Transverse colon (tissue), 3 donors: ENCODE measurements at regions not wholly inside any gene's neighbourhood (a gene's known extent, or its start where the extent isn't known, plus 50 kb on each side); places are given as distances from the start of the nearest gene placed in this dataset.

Experiments
- CTCF ChIP-seq, 5 experiments: fragments of 200-600 bp in 3 of 5; fragments of 450-650 bp in 2 of 5; sonication (generic) in 3 of 5; IDR thresholded peaks; 1 replicate in 2 of 5; 2 replicates in 3 of 5; pipeline ENCODE4 v1.5.1; 2016 to 2017; ENCODE audit warnings: antibody characterized with exemption in 5 of 5, inconsistent platforms in 3 of 5, mild to moderate bottlenecking in 2 of 5, moderate library complexity in 1 of 5
- EP300 ChIP-seq: sonication (generic); formaldehyde crosslinking; IDR thresholded peaks from one replicate; pipeline ENCODE4 v1.6.1; 2017; ENCODE audit warnings: antibody characterized with exemption, low read depth

GRCh38 chr7:81833401-81833800 lies 63.6 kb upstream of the HGF start:
- TF ChIP-seq EP300 (no peak), CTCF (IDR thresholded peaks at IDR 0.05) (no peak)
